ENCODE measurements at regions not wholly inside any gene's neighbourhood (a gene's known extent, or its start where the extent isn't known, plus 50 kb on each side); places are given as distances from the start of the nearest gene placed in this dataset.

DNA sequence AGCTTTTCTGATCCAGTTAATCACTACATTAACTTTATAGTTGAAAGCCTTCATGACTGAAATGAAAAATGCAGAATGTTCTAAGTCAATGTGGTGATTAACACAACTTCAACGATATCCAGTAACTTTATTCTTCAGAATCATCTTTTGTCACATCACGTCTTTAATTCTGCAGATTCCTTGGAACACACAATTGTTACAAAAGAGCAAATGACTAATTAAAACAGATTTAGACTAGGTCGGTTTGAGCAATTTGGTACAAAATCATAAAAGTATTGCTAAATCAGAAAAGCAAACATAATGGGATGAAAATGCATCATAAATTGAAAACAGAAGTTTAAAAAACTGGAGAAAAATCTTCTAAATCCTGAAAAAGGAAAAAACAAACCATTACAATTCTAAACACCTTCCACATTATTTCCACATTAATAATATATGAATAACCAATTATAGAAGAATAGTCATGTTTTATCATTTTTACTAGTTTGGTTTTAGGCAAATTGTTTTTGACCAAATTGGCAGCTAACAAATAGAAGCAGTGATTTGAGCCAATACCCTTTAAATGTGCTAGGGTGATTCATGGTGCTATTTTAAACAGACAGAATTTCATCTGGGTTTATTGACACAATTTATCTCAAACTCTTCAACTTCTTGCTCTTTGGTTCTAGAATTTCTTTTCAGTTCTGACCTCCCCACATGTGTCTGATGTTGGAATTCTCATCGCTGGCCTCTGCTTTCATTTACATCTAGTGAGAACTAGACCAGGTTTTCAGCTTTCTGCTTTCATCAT, 468.1 kb upstream of the PTBP2 start:
- no peak overlapping the region for H3K27ac ChIP-seq (ENCODE audit: low read depth in 2 of 2, low read length in 1 of 2)
- no peaks in the 10 kb centered on the region for H3K27me3 ChIP-seq (ENCODE audit: control insufficient read depth in 1 of 2, insufficient read depth in 2 of 2, low read length in 2 of 2)
- H3K36me3 ChIP-seq (ENCODE audit: control insufficient read depth in 2 of 2, insufficient read depth in 2 of 2, low read length in 1 of 2): no peaks in the 10 kb centered on the region
- 54 to 63% methylated on average over 4 of the region's 4 CpGs for WGBS, 2 donors
- no peak overlapping the region for H3K4me3 ChIP-seq (ENCODE audit: low read depth in 1 of 2, low read length in 2 of 2)
- no peaks in the 10 kb centered on the region for H3K9me3 ChIP-seq (ENCODE audit: control insufficient read depth in 2 of 2, insufficient read depth in 1 of 2, low read depth in 1 of 2, low read length in 1 of 2)
- no peaks in the 10 kb centered on the region for H3K4me1 ChIP-seq (ENCODE audit: control insufficient read depth in 2 of 2, insufficient read depth in 2 of 2, low read length in 1 of 2)

DNA sequence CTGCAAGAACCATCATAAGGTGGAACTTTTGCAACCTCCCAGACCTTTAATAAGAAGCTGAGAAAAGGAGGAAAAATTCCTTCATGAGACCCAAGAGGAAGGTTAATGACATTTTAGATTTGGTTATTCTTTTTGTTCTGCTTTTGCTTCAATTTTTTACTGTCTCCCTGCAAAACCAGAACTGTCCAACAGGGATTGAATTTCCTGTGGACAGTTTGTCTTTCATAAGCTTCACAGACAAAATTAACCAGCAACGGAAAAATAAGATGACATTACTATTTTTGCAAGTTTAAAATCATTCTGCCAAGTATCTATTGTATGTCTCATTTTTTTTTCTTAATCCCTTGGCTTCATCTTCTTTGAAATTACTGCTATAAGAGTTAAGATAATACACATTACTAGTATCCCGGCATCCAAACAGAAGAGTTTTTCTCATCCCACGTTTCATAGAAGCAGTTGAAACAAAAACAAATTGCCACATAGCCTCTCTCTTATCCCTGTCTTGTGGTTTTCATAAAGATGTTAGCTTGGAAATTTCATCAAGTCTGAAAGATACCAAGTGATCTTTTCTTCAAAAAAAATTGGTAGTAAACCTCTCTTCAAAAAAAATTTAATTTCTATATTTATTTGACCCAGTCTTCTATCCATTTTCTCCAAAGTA, 465.3 kb upstream of the PTBP2 start:
- H3K36me3 ChIP-seq (ENCODE audit: control insufficient read depth in 2 of 2, insufficient read depth in 2 of 2, low read length in 1 of 2): no peaks in the 10 kb centered on the region
- WGBS, 2 donors: 48 to 56% methylated on average over 3 of the region's 3 CpGs

DNA sequence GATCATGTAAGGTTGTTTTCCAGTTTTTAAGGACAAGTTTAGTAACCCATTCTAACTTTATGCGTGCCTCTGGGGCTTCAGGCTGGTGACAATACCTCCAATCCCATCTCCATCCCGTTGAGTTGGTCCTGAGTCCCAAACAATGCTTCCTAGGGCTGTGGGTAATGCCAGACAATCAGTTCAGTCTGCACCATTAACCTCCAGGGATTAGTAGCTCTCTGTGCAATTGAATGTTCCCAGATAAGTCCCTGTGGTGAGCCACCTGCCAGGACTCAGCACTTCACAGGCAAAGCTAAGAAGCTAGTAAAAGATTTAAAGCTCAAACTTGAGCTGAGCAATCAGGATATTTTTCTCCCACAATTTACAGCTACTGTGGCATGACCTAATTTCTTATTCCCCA, 462.2 kb upstream of the PTBP2 start:
- Histone ChIP-seq H3K4me1 (ENCODE audit: control insufficient read depth in 2 of 2, insufficient read depth in 2 of 2, low read length in 1 of 2) (no peaks in the 10 kb centered on the region), H3K36me3 (ENCODE audit: control insufficient read depth in 2 of 2, insufficient read depth in 2 of 2, low read length in 1 of 2) (no peaks in the 10 kb centered on the region), H3K27ac (ENCODE audit: low read depth in 2 of 2, low read length in 1 of 2) (no peak overlapping the region), H3K4me3 (ENCODE audit: low read depth in 1 of 2, low read length in 2 of 2) (no peak overlapping the region), H3K9me3 (ENCODE audit: control insufficient read depth in 2 of 2, insufficient read depth in 1 of 2, low read depth in 1 of 2, low read length in 1 of 2) (no peaks in the 10 kb centered on the region), H3K27me3 (ENCODE audit: control insufficient read depth in 1 of 2, insufficient read depth in 2 of 2, low read length in 2 of 2) (no peaks in the 10 kb centered on the region)
- 40 to 52% methylated on average over 2 of the region's 2 CpGs for WGBS, 2 donors

More for the DNA sequence above, 465.3 kb upstream of the PTBP2 start:
- Histone ChIP-seq H3K4me1 (ENCODE audit: control insufficient read depth in 2 of 2, insufficient read depth in 2 of 2, low read length in 1 of 2) (no peaks in the 10 kb centered on the region), H3K4me3 (ENCODE audit: low read depth in 1 of 2, low read length in 2 of 2) (no peak overlapping the region), H3K27me3 (ENCODE audit: control insufficient read depth in 1 of 2, insufficient read depth in 2 of 2, low read length in 2 of 2) (no peaks in the 10 kb centered on the region), H3K9me3 (ENCODE audit: control insufficient read depth in 2 of 2, insufficient read depth in 1 of 2, low read depth in 1 of 2, low read length in 1 of 2) (no peaks in the 10 kb centered on the region), H3K27ac (ENCODE audit: low read depth in 2 of 2, low read length in 1 of 2) (no peak overlapping the region)

DNA sequence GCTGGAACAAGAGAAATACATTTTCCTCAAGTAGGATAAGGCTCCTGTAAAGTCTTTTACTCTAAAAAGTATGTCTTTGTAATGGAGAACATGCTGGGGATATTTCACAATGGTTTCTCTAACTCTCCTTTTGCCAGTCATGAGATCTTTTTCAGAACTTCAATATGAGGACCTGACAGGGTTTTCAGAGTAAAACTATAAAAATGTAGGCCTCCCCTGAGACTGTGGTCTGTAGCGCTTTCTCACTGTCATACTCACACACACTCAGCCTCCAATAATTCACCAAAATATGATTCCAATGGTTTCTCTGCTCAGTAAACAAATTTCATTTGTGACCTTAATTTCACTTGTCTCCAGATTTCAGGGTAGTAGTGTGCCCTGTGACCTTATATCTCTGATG, 440.1 kb upstream of the PTBP2 start:
- no peaks in the 10 kb centered on the region for H3K27me3 ChIP-seq (ENCODE audit: control insufficient read depth in 1 of 2, insufficient read depth in 2 of 2, low read length in 2 of 2)
- H3K27ac ChIP-seq (ENCODE audit: low read depth in 2 of 2, low read length in 1 of 2): no peak overlapping the region
- 91 to 93% methylated on average over 1 of the region's 1 CpG for WGBS, 2 donors

DNA sequence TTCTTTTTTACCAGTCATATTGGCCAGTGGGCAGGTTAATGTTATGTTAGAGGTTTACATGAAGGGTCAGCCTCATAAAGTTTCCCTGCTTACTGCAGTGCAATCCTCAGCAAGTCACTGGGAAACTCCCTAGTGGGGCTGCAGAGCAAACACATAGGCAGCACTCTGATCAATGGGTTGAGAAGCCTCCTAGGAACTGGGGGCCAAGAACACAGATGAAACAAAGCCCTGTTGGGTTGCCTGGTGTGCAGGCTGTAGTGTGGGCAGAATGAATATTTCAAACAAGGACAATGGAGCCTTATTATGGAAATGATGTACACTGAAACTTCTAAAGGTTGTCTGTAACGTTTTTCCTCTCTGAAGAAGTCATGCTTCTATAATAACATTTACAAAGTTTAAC, 431.6 kb upstream of the PTBP2 start:
- no peaks in the 10 kb centered on the region for H3K4me1 ChIP-seq (ENCODE audit: control insufficient read depth in 2 of 2, insufficient read depth in 2 of 2, low read length in 1 of 2)
- no peaks in the 10 kb centered on the region for H3K27me3 ChIP-seq (ENCODE audit: control insufficient read depth in 1 of 2, insufficient read depth in 2 of 2, low read length in 2 of 2)
- no peak overlapping the region for H3K4me3 ChIP-seq (ENCODE audit: low read depth in 1 of 2, low read length in 2 of 2)
- peaks cover 0 to 6% of the 10 kb centered on the region in 2 donors for H3K9me3 ChIP-seq (ENCODE audit: control insufficient read depth in 2 of 2, insufficient read depth in 1 of 2, low read depth in 1 of 2, low read length in 1 of 2)
- 53 to 66% methylated on average over 1 of the region's 1 CpG for WGBS, 2 donors
- H3K27ac ChIP-seq (ENCODE audit: low read depth in 2 of 2, low read length in 1 of 2): no peak overlapping the region
- H3K36me3 ChIP-seq (ENCODE audit: control insufficient read depth in 2 of 2, insufficient read depth in 2 of 2, low read length in 1 of 2): no peaks in the 10 kb centered on the region

More for the DNA sequence above, 440.1 kb upstream of the PTBP2 start:
- H3K9me3 ChIP-seq (ENCODE audit: control insufficient read depth in 2 of 2, insufficient read depth in 1 of 2, low read depth in 1 of 2, low read length in 1 of 2): no peaks in the 10 kb centered on the region
- H3K4me1 ChIP-seq (ENCODE audit: control insufficient read depth in 2 of 2, insufficient read depth in 2 of 2, low read length in 1 of 2): no peaks in the 10 kb centered on the region
- no peaks in the 10 kb centered on the region for H3K36me3 ChIP-seq (ENCODE audit: control insufficient read depth in 2 of 2, insufficient read depth in 2 of 2, low read length in 1 of 2)
- no peak overlapping the region for H3K4me3 ChIP-seq (ENCODE audit: low read depth in 1 of 2, low read length in 2 of 2)

DNA sequence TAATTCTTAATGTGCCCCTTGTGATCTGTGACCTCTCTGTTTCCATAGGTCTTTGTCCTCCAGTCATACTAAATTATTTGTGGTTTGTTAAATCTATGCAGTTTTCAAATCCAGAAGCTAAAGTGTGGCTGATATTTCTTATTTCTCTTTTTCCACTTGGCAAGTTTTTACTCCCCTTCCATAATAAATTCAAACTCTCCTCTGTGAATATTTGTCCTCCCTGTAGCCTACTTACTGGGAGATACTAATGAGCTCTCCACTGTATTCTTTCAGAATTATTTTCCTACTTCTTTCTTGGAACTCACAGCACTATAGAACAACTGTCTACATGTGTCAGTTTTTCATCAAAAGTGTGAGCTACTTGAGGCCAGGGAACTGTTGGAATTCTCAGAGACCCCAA, 430.8 kb upstream of the PTBP2 start:
- Histone ChIP-seq H3K4me3 (ENCODE audit: low read depth in 1 of 2, low read length in 2 of 2) (no peak overlapping the region), H3K4me1 (ENCODE audit: control insufficient read depth in 2 of 2, insufficient read depth in 2 of 2, low read length in 1 of 2) (no peaks in the 10 kb centered on the region), H3K9me3 (ENCODE audit: control insufficient read depth in 2 of 2, insufficient read depth in 1 of 2, low read depth in 1 of 2, low read length in 1 of 2) (peaks cover 0 to 6% of the 10 kb centered on the region in 2 donors), H3K27ac (ENCODE audit: low read depth in 2 of 2, low read length in 1 of 2) (no peak overlapping the region), H3K27me3 (ENCODE audit: control insufficient read depth in 1 of 2, insufficient read depth in 2 of 2, low read length in 2 of 2) (no peaks in the 10 kb centered on the region), H3K36me3 (ENCODE audit: control insufficient read depth in 2 of 2, insufficient read depth in 2 of 2, low read length in 1 of 2) (no peaks in the 10 kb centered on the region)

DNA sequence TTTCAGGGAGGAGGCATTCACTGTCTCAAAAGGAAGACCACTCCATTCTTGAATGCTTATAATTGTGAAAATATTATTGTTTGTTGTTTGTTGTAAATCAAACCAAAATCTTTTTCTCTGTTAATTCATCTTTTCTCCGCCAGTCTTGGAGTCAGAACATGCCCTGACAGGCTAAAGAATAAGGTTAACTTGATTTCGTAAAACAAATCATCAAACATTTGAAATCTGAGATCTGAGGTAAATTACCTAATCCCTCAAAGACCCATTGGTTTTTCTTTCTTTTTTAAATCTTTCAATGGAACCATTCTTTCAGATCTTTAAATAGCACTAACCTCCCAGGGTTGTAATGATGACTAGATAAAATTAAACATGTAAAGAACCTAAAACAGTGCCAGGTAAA, 430.1 kb upstream of the PTBP2 start:
- no peaks in the 10 kb centered on the region for H3K4me1 ChIP-seq (ENCODE audit: control insufficient read depth in 2 of 2, insufficient read depth in 2 of 2, low read length in 1 of 2)
- H3K36me3 ChIP-seq (ENCODE audit: control insufficient read depth in 2 of 2, insufficient read depth in 2 of 2, low read length in 1 of 2): no peaks in the 10 kb centered on the region
- no peaks in the 10 kb centered on the region for H3K27me3 ChIP-seq (ENCODE audit: control insufficient read depth in 1 of 2, insufficient read depth in 2 of 2, low read length in 2 of 2)
- whole genome bisulfite sequencing, 2 donors: 42 to 68% methylated on average over 2 of the region's 2 CpGs
- peaks cover 0 to 6% of the 10 kb centered on the region in 2 donors for H3K9me3 ChIP-seq (ENCODE audit: control insufficient read depth in 2 of 2, insufficient read depth in 1 of 2, low read depth in 1 of 2, low read length in 1 of 2)
- no peak overlapping the region for H3K4me3 ChIP-seq (ENCODE audit: low read depth in 1 of 2, low read length in 2 of 2)
- no peak overlapping the region for H3K27ac ChIP-seq (ENCODE audit: low read depth in 2 of 2, low read length in 1 of 2)

DNA sequence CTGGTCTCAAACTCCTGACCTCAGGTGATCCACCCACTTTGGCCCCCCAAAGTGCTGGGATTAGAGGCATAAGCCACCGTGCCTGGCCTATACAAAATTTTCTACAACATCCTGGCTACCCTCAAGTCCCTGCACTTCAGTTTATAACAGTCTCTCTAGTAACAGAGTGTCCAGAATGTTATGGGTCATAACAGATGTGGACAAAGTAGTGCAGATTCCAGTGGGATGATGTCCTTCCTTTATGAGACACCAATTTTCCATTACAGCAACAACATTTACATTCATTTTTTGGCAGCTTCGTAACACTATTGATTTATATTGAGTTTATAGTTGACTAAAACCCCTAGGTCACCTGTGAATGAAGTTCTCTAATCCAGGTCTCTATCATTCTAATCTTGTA, 429.4 kb upstream of the PTBP2 start:
- H3K4me3 ChIP-seq (ENCODE audit: low read depth in 1 of 2, low read length in 2 of 2): no peak overlapping the region
- H3K27me3 ChIP-seq (ENCODE audit: control insufficient read depth in 1 of 2, insufficient read depth in 2 of 2, low read length in 2 of 2): no peaks in the 10 kb centered on the region
- no peaks in the 10 kb centered on the region for H3K36me3 ChIP-seq (ENCODE audit: control insufficient read depth in 2 of 2, insufficient read depth in 2 of 2, low read length in 1 of 2)
- H3K27ac ChIP-seq (ENCODE audit: low read depth in 2 of 2, low read length in 1 of 2): no peak overlapping the region
- no peaks in the 10 kb centered on the region for H3K4me1 ChIP-seq (ENCODE audit: control insufficient read depth in 2 of 2, insufficient read depth in 2 of 2, low read length in 1 of 2)
- WGBS, 2 donors: 85 to 88% methylated on average over 2 of the region's 2 CpGs
- H3K9me3 ChIP-seq (ENCODE audit: control insufficient read depth in 2 of 2, insufficient read depth in 1 of 2, low read depth in 1 of 2, low read length in 1 of 2): peaks cover 0 to 6% of the 10 kb centered on the region in 2 donors

DNA sequence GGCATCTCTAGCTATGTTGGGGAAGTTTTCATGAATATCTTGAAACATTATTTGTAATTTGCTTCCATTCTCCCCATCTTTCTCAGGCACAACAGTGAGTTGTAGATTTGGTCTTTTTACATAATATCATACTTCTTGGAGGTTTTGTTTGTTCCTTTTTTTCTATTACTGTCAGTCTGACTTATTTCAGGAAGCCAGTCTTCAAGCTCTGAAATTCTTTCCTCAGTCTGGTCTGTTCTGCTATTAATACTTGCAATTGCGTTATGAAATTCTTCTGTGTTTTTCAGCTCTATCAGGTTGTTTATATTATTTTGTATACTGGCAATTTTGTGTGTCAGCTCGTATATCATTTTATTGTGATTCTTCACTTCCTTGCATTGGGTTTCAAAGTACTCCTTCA, 424.6 kb upstream of the PTBP2 start:
- H3K4me1 ChIP-seq (ENCODE audit: control insufficient read depth in 2 of 2, insufficient read depth in 2 of 2, low read length in 1 of 2): no peaks in the 10 kb centered on the region
- peaks cover 0 to 2% of the 10 kb centered on the region in 2 donors for H3K9me3 ChIP-seq (ENCODE audit: control insufficient read depth in 2 of 2, insufficient read depth in 1 of 2, low read depth in 1 of 2, low read length in 1 of 2)
- no peak overlapping the region for H3K27ac ChIP-seq (ENCODE audit: low read depth in 2 of 2, low read length in 1 of 2)
- no peaks in the 10 kb centered on the region for H3K36me3 ChIP-seq (ENCODE audit: control insufficient read depth in 2 of 2, insufficient read depth in 2 of 2, low read length in 1 of 2)
- 81 to 83% methylated on average over 2 of the region's 2 CpGs for WGBS, 2 donors
- H3K27me3 ChIP-seq (ENCODE audit: control insufficient read depth in 1 of 2, insufficient read depth in 2 of 2, low read length in 2 of 2): no peaks in the 10 kb centered on the region
- no peak overlapping the region for H3K4me3 ChIP-seq (ENCODE audit: low read depth in 1 of 2, low read length in 2 of 2)

Data from esophagus (tissue), 2 donors.